HG03342 (cell line): ENCODE measurements at regions not wholly inside any gene's neighbourhood (a gene's known extent, or its start where the extent isn't known, plus 50 kb on each side); places are given as distances from the start of the nearest gene placed in this dataset.
"Not testable (repeated sequence)": the region's sequence is repeated elsewhere in the genome, so short reads cannot be mapped to it uniquely, and the experiment has no call there.

Experiments used
- ATAC-seq: cut with Tn5 transposase; IDR thresholded peaks from one replicate; pipeline ENCODE4 v1.9.1; 2021; ENCODE audit warnings: mild to moderate bottlenecking, moderate library complexity; ENCODE audit not compliant: unreplicated experiment

DNA sequence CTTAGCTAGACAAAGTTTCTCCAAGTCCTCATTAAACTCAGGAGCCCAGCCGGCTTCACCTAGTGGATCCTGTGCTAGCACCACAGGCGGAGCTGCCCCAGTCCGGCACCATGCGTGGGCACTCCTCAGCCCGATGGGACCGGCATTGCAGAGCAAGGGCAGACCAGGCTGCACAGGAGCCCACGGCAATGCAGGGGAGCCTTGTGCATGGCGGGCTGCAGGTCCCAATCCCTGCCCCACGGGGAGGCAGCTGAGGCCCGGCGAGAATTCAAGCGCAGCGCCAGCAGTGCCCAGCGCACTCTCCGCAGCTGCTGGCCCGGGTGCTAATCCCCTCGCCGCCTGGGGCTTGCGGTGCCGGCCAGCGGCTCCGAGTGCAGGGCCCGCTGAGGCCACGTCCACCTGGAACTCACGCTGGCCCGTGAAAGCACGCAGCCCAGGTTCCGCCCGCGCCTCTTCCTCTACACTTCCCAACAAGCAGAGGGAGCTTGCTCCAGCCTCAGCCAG, 292.3 kb upstream of the EYS start:
- ATAC-seq, result no peak

DNA sequence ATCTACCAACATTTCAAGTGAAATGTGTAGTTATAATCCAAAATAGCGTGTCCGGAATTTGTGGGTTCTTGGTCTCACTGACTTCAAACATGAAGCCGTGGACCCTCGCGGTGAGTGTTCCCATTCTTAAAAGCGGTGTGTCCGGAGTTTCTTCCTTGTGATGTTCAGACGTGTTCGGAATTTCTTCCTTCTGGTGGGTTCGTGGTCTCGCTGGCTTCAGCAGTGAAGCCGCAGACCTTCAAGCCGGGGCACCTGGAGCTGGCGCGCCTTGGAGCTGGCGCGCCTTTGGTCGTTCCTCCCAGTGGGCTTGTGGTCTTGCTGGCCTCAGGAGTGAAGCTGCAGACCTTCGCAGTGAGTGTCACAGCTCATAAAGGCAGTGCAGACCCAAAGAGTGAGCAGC, 291.5 kb upstream of the EYS start:
- ATAC-seq, result no peak

DNA sequence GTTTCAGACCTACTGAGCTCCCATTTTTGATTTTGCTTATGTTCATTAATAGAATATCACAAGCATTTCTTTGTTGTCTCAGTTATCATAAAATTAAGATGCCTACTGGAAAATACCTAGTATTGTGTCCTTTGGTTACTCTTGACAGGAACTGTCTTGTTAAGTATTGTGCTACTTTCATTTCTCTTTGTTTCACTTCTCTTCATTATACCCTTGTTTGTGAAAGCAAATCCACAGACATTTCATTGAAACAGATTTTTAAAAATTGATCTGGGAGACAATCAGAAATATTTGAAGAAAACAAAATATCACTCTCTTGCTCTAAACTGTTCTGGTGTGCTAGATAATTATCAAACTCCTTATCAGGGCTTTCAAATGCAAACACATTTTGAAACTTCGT, 290.5 kb upstream of the EYS start:
- no peak for ATAC-seq

DNA sequence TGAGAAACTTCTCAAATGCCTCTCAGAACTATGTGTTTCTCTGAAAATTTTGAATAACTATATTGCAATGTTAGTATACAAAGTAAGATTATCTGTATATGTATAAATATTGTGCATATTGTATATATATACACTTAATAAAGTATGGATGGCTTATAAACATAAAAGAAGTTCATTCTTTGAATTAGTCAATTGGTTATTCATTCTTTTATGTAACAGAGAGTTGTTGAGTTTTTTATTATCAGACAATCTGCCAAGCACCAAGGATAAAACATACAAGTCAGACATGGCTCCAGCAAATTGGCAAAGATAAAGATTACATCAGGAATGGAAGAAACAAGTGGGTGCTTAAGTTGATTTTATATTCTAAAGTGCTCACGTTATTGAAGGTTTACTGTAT, 289.1 kb upstream of the EYS start:
- ATAC-seq, result no peak

DNA sequence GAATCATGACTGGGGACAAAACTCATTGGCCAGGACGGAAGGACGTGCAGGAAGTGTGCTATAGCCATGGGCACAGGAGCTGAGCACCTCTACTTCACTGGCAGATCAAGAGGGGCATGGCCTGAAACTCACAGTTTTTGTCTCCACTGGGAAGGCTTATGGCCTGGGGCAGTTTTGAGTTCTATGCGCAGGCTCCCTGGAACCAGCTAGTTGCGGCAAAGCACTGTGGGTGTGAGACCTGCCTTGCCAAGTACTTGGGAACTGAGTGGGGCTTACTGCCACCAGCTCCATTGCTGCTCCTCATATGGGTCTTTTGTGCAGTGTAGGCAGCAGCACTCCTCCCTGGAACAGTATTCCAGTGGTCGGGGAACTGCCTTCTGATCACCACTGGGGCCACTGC, 282.6 kb upstream of the EYS start:
- ATAC-seq, result no peak

DNA sequence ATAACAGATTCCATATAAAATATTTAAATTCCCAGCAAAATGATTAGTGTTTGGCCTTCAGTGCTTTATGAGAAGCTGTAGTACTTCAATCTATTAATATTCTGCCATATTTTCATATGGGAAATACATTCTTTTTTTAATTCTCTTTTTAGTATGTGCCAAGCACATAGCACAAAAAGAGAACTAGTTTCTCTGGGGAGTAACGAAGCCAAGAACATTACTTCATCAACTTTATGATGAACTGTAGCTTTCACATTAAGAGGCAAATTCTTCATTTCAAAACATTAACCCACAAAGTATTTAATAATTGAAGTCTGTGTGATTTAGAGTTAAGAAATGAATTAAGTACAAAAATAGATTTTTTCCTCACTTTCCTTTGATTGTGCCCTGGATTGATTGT, 281.0 kb upstream of the EYS start:
- no peak for ATAC-seq

DNA sequence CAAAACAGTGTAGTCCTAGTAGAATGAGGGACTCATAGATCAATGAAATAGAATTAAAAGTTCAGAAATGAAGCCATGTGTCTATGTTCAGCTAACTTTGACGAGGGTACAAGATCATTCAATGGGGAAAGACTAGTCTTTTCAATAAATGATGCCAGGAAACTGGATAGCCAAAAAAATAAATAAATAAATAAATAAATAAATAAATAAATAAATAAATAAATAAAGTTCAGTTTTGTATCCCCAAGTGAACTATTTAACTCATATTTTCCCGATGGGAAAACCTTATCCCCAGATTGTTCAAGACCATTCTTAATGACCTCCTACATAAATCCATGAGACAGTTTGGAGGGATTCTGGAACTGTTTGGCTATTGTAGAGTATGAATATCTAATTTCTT, 277.1 kb upstream of the EYS start:
- ATAC-seq, result no peak

DNA sequence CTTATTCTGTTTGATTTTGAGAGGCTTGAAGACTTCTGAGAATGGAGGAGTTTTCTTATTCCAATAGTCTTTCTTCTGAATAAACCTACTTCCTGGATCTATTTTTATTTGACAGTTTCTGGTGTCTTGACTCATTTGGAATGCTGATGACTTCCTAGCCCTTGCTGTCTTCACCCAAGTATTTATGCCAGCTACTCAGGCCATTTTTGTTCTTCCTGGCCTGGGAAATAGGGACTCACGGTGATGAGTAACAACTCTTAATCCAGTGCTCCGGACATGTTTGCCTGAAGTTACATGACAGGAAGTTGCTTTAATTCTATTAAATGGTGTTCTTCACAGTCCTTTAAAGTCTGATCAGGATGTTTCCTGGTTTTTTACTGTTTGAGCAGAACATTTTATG, 272.1 kb upstream of the EYS start:
- ATAC-seq, result no peak

DNA sequence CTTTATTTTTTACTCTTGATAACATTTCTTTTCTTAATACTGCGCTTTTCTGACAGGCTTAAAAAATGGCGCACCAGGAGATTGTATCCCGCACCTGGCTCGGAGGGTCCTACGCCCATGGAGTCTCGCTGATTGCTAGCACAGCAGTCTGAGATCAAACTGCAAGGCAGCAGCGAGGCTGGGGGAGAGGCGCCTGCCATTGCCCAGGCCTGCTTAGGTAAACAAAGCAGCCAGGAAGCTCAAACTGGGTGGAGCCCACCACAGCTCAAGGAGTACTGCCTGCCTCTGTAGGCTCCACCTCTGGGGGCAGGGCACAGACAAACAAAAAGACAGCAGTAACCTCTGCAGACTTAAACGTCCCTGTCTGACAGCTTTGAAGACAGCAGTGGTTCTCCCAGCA, 264.2 kb upstream of the EYS start:
- ATAC-seq, result not testable (repeated sequence)

DNA sequence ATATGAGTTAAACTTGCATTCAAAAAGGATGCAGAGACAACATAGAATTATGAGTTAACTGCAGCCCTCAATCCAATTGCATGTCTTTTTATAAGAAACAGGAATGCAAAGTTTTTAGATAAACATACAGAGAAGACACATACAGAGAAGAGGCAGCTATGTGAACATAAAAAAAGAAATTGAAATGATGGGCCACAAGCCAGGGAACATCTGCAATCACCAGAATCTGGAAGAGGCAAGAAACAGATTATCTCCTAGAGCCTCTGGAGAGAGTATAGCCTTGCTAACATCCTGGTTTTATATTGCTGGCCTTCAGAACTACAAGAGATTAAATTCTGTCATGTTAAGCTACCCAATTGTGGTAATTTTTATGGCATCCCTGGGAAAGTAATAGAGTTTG, 257.2 kb upstream of the EYS start:
- ATAC-seq, result no peak

DNA sequence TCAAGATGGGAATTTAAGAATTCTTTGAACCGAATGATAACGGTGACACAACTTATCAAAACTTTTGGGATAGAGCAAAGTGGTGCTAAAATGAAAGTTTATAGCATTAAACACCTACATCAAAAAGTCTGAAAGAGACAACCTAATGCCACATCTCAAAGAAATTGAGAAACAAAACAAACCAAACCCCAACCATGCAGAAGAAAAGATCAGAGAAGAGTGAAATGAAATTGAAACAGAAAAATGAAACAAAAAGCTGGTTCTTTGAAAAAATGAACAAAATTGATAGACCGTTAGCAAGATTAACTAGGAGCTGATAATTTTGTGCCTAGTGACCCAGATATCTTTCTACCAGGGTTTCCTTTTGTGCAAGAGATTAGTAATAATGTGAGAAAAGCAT, 248.0 kb upstream of the EYS start:
- no peak for ATAC-seq

DNA sequence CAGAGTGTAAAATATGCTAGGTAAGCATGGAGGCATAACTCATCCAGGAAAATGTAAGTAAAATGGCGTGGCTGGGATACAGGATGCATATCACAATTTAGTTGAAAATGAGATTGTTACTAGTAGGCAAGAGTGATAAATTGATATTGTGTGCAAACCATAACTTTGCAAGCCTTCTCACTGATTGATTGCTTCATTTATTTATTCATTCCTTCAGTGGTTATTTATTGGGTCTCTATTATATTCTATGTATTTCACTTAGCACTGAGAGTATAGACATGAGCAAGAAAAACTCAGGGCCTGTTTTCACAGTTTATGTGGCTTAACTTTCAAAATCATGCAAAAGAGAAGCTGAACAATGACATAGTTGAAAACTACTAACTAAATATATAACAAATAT, 241.0 kb upstream of the EYS start:
- no peak for ATAC-seq

DNA sequence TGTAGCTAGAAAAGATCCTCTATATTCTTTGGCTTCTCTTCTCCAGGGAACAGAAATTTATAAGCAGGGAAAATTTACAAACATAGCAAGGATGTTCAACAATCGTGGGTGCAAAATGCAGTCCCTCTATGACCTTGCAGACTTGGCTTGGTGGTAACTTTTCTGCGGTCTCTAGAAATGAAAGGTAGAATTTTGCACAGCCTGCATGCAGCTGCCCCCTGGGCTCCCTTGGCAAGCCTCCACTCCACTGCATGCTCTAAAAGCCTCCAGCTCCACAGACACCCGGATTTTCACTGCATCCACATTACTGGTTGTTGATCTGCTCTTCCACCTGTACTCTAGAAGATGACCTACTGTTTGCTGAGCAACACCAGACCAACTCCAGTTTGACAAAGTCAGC, 236.5 kb upstream of the EYS start:
- no peak for ATAC-seq

DNA sequence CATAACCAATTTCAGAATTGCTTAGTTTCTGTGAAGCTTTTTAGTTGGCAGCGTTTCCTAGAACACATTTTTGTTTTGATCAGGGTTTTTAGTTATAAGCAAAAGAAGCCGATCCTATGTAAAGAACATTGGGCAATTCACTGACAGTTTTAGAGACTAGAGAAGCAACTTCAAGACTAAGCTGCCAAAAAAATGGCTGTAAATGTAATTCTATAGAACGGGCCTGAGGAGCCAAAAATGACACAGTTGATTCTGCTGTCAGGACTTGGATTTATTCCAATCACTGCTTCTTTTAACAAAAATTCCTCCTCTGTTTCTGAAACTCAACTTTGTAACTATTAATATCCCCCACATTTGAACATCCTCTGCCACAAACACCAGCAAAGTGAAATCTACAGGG, 236.0 kb upstream of the EYS start:
- ATAC-seq, result no peak

DNA sequence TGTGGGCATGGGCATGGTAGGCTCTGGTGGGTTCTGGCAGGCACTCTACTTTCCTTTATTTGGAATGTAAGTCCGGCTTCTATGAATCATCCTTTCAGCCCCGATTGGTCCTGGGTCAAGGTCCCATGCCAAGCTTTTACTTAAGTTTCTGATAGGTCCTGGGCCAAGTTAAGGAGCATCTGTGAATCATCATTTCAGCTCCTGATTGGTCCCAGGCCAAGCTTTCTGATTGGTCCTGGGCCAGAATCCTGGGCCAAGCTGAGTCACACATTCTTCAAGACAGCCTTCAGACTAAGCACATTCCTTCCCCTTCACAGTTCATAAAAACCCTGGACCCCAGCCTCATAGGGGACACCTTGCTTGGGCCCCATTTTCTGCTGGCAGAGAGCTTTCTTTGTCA, 231.0 kb upstream of the EYS start:
- no peak for ATAC-seq

DNA sequence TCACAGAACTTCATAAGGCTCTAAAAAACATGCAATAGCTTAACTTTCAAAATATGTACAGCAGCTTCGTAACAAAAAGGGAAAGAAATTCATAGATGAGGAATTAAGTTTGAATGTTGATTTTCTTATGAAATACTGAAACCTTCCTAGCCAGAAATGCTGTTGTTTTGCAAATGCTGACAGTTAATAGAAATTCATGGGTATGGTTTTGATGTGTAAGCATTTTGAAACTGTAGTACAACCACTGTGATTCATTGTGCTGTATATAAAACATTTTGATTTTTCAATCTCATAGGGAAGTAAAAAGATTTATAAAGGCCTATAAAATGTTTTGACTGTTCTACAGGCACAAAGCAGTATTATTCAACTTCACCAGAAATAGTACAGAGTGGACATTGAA, 228.4 kb upstream of the EYS start:
- ATAC-seq, result no peak

DNA sequence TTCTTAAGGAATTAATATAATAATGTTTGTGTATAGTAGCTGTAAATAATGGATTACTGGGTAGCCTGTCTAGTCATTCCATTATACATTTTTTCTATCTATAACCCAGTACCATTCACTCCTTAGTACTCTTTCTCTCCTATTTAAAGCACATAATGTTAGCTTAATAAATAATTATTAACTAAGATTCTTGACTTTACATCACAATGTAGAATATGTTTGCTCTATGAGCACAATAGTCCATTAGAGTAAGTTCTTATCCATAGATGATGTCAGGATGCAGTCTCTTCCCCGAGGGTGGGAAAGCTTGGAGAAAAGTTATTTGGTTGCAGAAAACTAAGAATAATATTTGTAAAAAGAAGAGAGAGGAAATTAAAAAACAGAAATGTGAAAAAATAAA, 226.4 kb upstream of the EYS start:
- ATAC-seq, result no peak

DNA sequence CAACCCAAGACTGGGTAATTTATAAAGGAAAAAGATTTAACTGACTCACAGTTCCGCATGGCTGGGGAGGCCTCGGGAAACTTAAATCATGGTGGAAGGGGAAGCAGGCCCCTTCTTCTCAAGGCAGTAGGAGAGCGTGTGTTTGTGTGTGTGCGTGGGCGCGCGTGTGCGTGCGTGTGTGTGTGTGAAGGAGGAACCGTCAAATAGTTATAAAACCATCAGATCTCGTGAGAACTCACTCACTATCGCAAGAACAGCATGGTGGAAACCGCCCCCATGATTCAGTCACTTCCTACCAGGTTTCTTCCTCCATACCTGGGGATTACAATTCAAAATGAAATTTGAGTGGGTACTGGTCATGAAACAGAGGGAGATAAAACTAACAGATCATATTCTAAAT, 220.1 kb upstream of the EYS start:
- ATAC-seq, result no peak

DNA sequence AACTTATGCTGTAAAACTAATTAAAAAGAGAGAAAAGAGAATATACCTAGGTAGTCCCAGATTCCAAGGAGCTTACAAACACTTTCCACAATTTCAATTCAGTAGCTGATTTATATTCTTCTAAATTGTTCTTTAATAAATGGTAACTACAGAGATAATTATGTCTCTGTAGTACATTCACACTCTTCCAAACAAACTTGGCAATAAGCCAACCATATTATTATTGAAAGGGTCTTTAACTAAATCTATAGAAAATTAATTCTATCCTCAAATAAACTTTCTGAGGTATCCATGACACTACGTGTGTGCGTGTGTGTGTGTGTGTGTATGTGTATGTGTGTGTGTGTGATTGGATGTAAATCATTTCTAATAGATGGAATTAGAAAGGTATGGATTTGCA, 217.4 kb upstream of the EYS start:
- no peak for ATAC-seq

DNA sequence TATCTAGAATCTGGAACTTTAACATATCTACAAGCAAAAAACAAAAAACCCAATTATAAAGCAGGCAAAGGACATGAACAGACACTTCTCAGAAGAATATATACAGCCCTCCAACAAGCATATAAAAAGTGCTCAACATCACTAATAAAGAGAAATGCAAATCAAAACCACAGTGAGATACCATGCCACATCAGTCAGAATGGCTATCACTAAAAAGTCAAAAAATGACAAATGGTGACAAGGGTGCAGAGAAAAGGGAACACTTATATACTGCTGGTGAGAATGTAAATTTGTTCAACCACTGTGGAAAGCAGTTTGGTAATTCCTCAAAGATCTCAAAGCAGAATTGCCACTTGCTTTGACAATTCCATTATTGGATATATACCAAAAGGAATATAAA, 215.0 kb upstream of the EYS start:
- ATAC-seq, result no peak

DNA sequence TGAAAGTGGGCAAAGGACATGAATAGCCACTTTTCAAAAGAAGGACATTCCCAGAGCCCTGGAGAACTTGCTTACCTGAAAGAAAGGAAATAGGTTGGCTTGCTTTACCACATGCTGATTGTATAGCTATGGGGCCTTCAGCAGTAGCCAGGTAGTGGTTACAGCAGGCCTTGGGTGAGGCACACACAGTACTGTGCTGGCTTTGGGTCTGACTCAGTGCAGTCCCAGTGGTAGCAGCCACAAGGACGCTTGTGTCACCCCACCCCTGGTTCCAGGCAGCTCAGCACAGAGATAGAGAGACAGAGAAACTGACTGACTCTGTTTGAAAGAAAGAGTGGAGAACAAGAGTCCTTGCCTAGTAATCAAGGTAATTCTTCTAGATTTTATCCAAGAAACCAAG, 201.0 kb upstream of the EYS start:
- no peak for ATAC-seq

DNA sequence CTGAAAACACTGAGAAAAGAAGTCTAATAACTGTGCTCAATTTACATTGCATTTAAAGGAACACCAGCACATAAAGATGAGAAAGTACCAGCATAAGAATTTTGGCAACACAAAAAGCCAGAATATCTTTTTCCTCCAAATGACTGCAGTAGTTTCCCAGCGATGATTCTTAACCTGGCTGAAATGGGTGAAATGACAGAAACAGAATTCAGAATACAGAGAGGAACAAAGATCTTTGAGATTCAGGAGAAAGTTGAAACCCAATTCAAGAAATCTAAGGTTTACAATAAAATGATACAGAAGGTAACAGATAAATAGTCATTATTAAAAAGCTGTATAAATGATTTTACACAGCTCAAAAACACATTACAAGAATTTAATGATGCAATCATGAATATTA, 197.0 kb upstream of the EYS start:
- no peak for ATAC-seq

DNA sequence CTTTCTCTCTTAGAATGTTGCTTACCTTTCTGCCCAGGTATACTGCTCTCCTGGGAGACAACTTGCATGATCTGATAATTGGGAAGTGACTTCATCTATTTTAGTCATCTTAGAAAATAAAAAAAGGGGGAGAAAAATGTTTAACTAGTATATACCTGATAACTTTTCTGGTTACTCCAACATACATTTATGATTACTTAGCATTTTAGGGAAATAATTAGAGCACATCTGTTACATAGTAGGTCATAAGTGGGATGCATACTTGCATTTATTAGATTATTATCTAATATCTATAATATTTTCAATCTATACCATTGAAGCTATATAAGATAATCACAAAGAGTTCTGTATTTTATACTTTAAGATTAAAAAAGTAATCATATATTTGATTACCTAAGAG, 193.9 kb upstream of the EYS start:
- ATAC-seq, result no peak

DNA sequence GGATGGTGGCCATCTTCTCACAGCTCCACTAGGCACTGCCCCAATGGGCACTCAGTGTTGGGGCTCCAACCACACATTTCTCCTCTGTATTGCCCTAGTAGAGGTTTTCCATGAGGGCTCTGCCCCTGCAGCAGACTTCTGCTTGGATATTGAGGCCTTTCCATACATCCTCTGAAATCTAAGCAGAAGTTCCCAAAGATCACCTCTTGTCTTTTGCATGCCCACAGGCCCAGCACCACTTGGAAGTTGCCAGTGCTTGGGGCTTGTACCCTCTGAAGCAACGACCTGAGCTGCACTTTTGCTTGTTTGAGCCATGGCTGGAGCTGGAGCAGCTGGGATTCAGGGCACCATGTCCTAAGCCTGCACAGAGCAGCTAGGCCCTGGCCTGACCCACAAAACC, 189.1 kb upstream of the EYS start:
- no peak for ATAC-seq
